Sigmoid colon (tissue), 4 donors: ENCODE measurements at regions not wholly inside any gene's neighbourhood (a gene's known extent, or its start where the extent isn't known, plus 50 kb on each side); places are given as distances from the start of the nearest gene placed in this dataset.

Experiments
- EP300 ChIP-seq, 4 donors: sonication (generic); formaldehyde crosslinking; IDR thresholded peaks; one replicate each; pipeline ENCODE4 v1.6.1; 2017; ENCODE audit warnings: antibody characterized with exemption in 4 of 4
- POLR2A ChIP-seq, 2 donors: fragments of 450-650 bp; IDR thresholded peaks; one replicate each; pipeline ENCODE4 v1.6.1; 2016; ENCODE audit warnings: antibody characterized with exemption in 2 of 2, mild to moderate bottlenecking in 2 of 2, moderate library complexity in 2 of 2
- POLR2AphosphoS5 ChIP-seq, 4 donors: sonication (generic); formaldehyde crosslinking; IDR thresholded peaks; one replicate each; pipeline ENCODE4 v1.6.1; 2017; ENCODE audit warnings: antibody characterized with exemption in 4 of 4
- TF ChIP-seq, protein P1 (sequence below), 4 experiments: fragments of 450-650 bp in 3 of 4; fragments of 200-600 bp in 1 of 4; IDR thresholded peaks; one replicate each; pipeline ENCODE4 v1.5.1; 2016 to 2019; ENCODE audit warnings: antibody characterized with exemption in 4 of 4, mild to moderate bottlenecking in 3 of 4, moderate library complexity in 2 of 4

DNA sequence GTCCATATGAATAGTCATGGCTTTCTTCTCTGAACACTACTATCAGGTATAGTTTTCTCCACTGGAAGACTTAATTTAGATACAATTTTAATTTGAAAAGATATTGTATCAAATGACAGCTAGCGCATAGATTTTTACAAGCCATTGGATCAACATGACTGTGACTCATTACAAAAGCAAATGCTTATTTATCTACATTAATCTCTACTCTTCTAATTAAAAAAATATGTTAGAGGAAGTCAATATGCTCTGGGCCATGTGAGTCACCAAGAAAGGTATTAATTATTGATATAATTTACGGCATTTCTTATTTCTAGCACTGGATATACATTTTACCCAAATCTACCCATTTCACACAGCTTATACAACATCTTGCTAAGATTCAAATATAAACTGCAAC, 800.3 kb upstream of the GBE1 start:
- TF ChIP-seq POLR2A (IDR thresholded peaks at IDR 0.05) (no peak), POLR2AphosphoS5 (IDR thresholded peaks at IDR 0.05) (no peak), EP300 (IDR thresholded peaks at IDR 0.05) (no peak)
- TF ChIP-seq, protein P1, sequence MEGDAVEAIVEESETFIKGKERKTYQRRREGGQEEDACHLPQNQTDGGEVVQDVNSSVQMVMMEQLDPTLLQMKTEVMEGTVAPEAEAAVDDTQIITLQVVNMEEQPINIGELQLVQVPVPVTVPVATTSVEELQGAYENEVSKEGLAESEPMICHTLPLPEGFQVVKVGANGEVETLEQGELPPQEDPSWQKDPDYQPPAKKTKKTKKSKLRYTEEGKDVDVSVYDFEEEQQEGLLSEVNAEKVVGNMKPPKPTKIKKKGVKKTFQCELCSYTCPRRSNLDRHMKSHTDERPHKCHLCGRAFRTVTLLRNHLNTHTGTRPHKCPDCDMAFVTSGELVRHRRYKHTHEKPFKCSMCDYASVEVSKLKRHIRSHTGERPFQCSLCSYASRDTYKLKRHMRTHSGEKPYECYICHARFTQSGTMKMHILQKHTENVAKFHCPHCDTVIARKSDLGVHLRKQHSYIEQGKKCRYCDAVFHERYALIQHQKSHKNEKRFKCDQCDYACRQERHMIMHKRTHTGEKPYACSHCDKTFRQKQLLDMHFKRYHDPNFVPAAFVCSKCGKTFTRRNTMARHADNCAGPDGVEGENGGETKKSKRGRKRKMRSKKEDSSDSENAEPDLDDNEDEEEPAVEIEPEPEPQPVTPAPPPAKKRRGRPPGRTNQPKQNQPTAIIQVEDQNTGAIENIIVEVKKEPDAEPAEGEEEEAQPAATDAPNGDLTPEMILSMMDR (IDR thresholded peaks at IDR 0.05), result no peak
